ENCODE measurements at regions not wholly inside any gene's neighbourhood (a gene's known extent, or its start where the extent isn't known, plus 50 kb on each side); places are given as distances from the start of the nearest gene placed in this dataset.
"Not testable (repeated sequence)": the region's sequence is repeated elsewhere in the genome, so short reads cannot be mapped to it uniquely, and the experiment has no call there.

- DNase-seq (ENCODE audit: extremely low spot score, insufficient read length, low read depth) (no peak), FAIRE-seq (no peak)
These were observed 1026.4 kb downstream of the ROBO2 start for GRCh38 chr3:78066287-78066686.

GRCh38 chr3:78070188-78070587 lies 1030.3 kb downstream of the ROBO2 start:
- FAIRE-seq (no peak), DNase-seq (ENCODE audit: extremely low spot score, insufficient read length, low read depth) (no peak)

DNA sequence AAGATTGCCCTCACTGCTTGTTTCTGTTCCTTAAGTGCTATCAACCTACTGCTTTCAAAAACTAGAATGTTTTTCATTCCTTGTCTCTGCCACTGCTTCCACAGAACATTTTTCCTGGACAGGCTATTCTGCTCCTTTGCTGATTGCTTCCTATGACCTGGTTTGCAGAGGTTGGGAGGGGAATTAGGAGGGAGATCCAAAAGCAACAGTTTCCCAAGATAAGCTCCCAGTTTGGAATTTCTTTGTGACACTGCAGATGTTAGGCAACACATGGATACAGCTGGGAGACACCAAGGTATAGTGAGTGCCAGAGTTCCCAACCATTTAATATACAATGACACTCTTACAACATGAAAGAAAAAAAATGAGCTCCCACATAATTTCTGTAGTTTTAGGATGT lies 1036.5 kb downstream of the ROBO2 start:
- DNase-seq (ENCODE audit: extremely low spot score, insufficient read length, low read depth) (no peak), FAIRE-seq (no peak)

DNA sequence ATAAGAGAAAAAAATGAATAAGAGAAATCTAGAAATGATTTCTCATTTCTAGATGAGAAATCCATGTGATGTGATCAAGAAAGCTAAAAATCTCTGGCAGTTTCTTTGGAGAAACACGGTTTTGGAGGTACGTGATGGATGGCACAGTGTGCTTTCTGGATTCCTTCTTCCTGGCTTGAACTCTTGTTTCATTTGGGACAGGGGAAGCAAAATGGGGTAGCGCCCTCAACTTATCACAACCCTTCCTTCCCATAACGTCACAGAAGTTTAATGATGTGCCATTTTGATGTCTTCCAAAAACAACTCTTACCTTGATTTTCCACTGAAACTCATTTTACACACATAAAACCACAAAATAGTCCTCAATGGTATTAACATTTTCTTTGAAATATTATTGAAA lies 1037.3 kb downstream of the ROBO2 start:
- DNase-seq (ENCODE audit: extremely low spot score, insufficient read length, low read depth) (no peak), FAIRE-seq (no peak)

DNA sequence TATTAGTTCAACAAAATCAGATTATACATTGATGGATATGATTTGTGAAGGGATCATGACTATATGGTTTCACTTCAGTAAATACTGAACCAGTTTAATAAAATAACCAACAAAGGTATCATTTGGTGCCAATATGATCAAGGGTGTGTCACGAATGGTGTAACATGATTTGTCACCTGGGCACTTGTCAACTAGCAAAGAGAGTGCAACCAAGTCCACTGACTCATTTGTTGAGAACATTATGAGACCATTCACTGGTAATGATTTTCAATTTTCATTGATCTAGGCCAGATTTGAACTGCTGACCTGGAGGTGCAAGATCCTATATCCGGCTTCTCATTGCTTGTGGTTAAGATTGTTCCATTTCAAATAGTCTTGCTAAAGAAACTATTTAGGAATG lies 1037.9 kb downstream of the ROBO2 start:
- no peak for FAIRE-seq
- DNase-seq (ENCODE audit: extremely low spot score, insufficient read length, low read depth): no peak

DNA sequence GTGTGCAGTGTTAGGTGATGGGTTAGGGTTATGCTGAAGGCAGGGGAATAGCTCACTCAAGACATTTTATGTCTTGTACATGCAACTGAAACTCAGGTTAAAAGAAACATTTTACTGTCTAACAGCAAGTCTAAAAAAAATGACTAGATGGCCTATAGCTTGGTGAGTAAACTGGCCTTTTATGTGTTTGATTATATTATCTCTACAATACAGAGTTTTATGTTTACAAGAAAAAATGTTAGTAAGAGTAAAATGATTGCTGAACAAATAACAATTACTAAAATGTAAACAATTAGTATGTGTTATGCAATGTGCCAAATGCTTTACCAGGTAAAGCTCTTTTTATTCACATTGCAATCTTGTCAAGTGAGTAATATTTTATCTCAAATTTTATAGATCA lies 1039.6 kb downstream of the ROBO2 start:
- DNase-seq (ENCODE audit: extremely low spot score, insufficient read length, low read depth) (no peak), FAIRE-seq (no peak)

DNA sequence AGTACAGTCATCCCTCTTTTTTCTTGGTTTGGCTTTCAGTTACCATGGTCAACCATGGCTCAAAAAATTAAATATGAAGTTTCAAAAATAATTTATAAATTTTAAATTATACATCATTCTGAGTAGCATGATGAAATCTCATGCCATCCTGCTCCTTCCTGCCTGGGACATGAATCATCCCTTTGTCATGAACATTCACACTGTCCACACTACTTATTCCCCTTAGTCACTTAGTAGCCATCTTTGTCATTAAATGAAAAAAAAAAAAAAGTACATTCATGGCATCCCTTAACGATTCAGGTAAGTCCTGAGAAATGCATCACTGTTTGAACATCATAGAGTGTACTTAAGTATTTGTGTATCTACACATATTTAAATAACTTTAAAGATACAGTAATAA lies 1046.3 kb downstream of the ROBO2 start:
- FAIRE-seq (no peak), DNase-seq (ENCODE audit: extremely low spot score, insufficient read length, low read depth) (no peak)

DNA sequence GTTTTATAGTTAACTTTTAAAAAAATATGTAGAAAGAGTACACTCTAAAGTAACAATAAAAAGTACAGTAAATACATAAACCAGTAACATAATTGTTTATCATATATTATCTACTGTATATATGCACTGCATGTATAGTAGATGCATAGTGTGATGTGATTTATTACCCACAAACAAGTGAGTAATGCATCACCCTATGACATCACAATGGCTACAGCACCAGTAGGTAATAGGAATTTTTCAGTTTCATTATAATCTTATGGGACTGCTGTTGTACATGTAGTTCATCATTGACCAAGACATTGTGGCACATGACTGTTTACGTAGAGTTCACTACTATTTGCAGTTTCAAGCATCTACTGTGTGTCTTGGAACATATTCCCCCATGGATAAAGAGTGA lies 1047.2 kb downstream of the ROBO2 start:
- DNase-seq (ENCODE audit: extremely low spot score, insufficient read length, low read depth): no peak
- FAIRE-seq: no peak

DNA sequence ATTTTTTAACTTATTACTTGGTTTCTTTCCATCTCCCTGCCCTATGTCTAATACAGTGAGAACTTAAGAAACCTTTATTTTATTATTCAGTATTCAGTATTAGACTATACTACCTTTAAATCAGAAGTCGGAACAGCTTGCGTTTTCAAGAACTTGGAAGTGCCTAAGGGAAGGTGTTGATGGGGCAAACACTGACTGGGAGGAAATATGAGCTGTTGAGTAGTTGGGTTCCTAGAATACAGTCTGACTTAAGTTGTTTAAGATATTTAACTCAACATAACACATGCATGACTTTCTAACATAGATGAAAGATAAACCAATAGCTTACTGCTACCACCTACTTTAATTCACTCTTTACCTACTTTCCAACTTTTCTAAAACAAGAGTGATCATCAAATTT lies 1048.1 kb downstream of the ROBO2 start:
- no peak for FAIRE-seq
- no peak for DNase-seq (ENCODE audit: extremely low spot score, insufficient read length, low read depth)

GRCh38 chr3:78090382-78090781 lies 1050.5 kb downstream of the ROBO2 start:
- DNase-seq (ENCODE audit: extremely low spot score, insufficient read length, low read depth): no peak
- FAIRE-seq: no peak

- DNase-seq (ENCODE audit: extremely low spot score, insufficient read length, low read depth) (no peak), FAIRE-seq (no peak)
These were observed 1051.7 kb downstream of the ROBO2 start for GRCh38 chr3:78091478-78092119.

- FAIRE-seq; DNase-seq (ENCODE audit: extremely low spot score, insufficient read length, low read depth): not testable (repeated sequence)
These were observed 1052.7 kb downstream of the ROBO2 start for GRCh38 chr3:78092574-78092973.

DNA sequence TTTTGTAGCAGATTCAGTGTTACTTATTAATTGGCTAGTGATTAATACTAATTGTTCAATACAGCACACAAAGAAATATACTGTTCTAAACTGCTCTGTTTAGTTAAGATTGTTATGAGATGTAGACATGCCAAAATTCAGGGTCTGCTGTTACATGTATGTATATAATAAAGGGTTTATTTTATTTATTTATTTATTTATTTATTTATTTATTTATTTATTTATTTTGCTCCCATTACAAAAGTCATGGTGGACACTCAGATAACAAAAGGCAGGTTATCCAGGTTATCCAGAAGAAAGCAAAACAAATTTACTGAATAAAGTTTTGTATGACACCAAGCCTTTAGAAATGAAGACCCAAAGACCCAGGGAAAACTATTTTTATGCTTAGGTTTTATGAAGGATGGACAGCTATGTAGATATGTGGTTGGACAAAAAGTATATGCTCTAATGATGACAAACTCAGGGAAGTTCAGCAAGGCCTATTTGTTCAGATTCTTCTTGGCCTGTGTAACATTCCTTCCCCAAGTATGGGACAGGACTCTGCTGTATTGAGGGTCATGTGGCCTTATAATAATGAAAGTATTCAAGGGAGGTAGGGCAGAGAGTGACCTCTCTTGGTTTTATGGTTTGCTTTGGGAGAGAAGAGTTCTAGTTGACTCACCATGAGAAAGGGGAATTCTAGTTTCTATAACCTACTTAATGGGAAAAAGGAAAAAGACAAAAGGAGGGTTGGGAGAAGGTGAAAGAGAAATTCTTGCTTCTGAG lies 1056.8 kb downstream of the ROBO2 start:
- no peak for FAIRE-seq
- DNase-seq (ENCODE audit: extremely low spot score, insufficient read length, low read depth): no peak

- FAIRE-seq (no peak), DNase-seq (ENCODE audit: extremely low spot score, insufficient read length, low read depth) (no peak)
These were observed 1058.5 kb downstream of the ROBO2 start for GRCh38 chr3:78098367-78098766.

- no peak for FAIRE-seq
- DNase-seq (ENCODE audit: extremely low spot score, insufficient read length, low read depth): no peak
These were observed 1061.5 kb downstream of the ROBO2 start for GRCh38 chr3:78101384-78101783.

- DNase-seq (ENCODE audit: extremely low spot score, insufficient read length, low read depth); FAIRE-seq: not testable (repeated sequence)
These were observed 1068.5 kb downstream of the ROBO2 start for GRCh38 chr3:78108269-78108961.

DNA sequence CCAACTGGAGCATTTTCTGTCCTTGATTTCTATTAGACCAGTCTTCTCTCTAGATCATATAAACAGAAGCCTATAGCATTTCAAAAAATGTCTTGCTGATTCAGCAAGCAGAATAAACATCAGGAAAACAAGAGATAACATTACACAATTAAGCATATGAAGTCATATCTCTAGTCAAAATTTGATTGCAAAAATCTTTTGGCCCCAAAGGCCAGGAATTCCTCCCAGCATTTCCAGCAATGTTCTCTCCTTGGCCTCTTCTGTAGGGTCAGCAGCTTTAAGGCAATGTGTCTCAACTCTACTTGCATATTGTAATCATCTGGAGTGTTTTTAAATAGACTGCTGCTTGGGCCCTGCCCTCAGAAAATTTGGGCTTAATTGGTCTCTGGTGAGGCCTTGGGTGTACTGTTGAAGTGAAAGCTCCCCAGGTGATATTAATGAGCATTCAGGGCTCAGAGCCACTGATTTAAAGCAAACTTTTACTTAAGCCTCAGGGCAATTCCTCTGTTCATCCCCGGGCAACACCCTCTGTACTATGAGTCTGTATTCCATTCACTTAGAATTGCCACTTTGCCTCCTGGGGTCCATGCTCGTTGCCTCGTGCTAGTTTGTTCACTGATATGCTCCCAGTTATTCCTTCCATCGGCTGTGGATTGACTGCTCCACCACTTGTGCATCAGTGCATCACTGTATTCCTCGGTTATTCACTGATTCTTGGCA lies 1072.6 kb downstream of the ROBO2 start:
- FAIRE-seq (no peak), DNase-seq (ENCODE audit: extremely low spot score, insufficient read length, low read depth) (no peak)

- DNase-seq (ENCODE audit: extremely low spot score, insufficient read length, low read depth): no peak
- FAIRE-seq: no peak
These were observed 1076.1 kb downstream of the ROBO2 start for GRCh38 chr3:78115983-78116382.

GRCh38 chr3:78116874-78117273 lies 1077.0 kb downstream of the ROBO2 start:
- FAIRE-seq (no peak), DNase-seq (ENCODE audit: extremely low spot score, insufficient read length, low read depth) (no peak)

GRCh38 chr3:78123058-78123457 lies 1083.2 kb downstream of the ROBO2 start:
- no peak for DNase-seq (ENCODE audit: extremely low spot score, insufficient read length, low read depth)
- FAIRE-seq: no peak

DNA sequence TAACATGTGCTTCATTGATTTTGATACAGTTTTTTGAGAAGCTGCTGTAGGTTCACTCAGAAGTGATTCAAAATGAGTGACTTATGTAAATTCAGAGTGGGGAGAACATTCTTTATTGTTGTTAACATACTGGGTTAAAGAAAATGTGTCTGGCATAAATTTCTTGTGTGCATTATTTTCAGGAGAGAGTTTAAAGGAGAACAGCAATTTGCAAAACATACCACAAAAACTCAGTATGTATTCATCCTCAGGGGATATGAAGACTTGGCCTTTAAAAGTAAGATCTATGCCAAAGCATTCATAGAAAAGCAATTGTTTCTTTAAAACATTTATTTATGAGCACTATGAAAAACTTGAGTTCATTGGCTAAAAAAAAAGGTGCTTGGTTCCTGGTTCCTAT lies 1089.8 kb downstream of the ROBO2 start:
- no peak for FAIRE-seq
- DNase-seq (ENCODE audit: extremely low spot score, insufficient read length, low read depth): no peak

Data from GM18507 (cell line).